HepG2 (cell line): ENCODE measurements at regions not wholly inside any gene's neighbourhood (a gene's known extent, or its start where the extent isn't known, plus 50 kb on each side); places are given as distances from the start of the nearest gene placed in this dataset.

Experiments
- CREB1 ChIP-seq, 2 experiments: fragments of 450-650 bp in 1 of 2; IDR thresholded peaks; 2 replicates each; pipeline ENCODE4 v1.6.1; 2016 to 2017; ENCODE audit warnings: control low read depth in 1 of 2, mild to moderate bottlenecking in 1 of 2, missing compliant biosample characterization in 1 of 2, missing genetic modification characterization in 1 of 2
- HOXA3 ChIP-seq: sonication (generic); formaldehyde crosslinking; IDR thresholded peaks from 2 replicates; pipeline ENCODE4 v1.5.0; 2020; ENCODE audit warnings: missing genetic modification reagents
- KDM5A ChIP-seq: fragments of 200-600 bp; sonication (generic); IDR thresholded peaks from 2 replicates; pipeline ENCODE4 v1.7.0; 2018; ENCODE audit warnings: antibody characterized with exemption, mild to moderate bottlenecking, low read length, borderline replicate concordance
- MIER2 ChIP-seq: IDR thresholded peaks from 2 replicates; pipeline ENCODE4 v1.6.1; 2016; ENCODE audit warnings: missing biosample characterization, missing genetic modification reagents
- MLX ChIP-seq: IDR thresholded peaks from 2 replicates; pipeline ENCODE4 v1.6.1; 2016
- RBM39 ChIP-seq: fragments of 200-400 bp; formaldehyde crosslinking; IDR thresholded peaks from one replicate; pipeline ENCODE4 v1.6.1; 2018; ENCODE audit warnings: antibody characterized with exemption, mild to moderate bottlenecking, low read depth, low read length; ENCODE audit not compliant: poor library complexity, severe bottlenecking
- REL ChIP-seq: sonication (generic); formaldehyde crosslinking; conservative IDR thresholded peaks from 2 replicates; pipeline ENCODE4 v1.8.0; 2022; ENCODE audit warnings: mild to moderate bottlenecking, missing genetic modification reagents, moderate library complexity
- SMAD9 ChIP-seq: sonication (generic); formaldehyde crosslinking; IDR thresholded peaks from 2 replicates; pipeline ENCODE4 v1.5.1; 2020; ENCODE audit warnings: mild to moderate bottlenecking, missing genetic modification reagents
- TMF1 ChIP-seq: sonication (generic); formaldehyde crosslinking; IDR thresholded peaks from 2 replicates; pipeline ENCODE4 v1.8.1; 2022; ENCODE audit warnings: low read depth, missing genetic modification reagents
- ZBTB4 ChIP-seq: sonication (generic); formaldehyde crosslinking; IDR thresholded peaks from 2 replicates; pipeline ENCODE4 v1.4.0; 2020; ENCODE audit warnings: missing genetic modification reagents, mild to moderate bottlenecking, borderline replicate concordance
- ZFP90 ChIP-seq: sonication (generic); formaldehyde crosslinking; IDR thresholded peaks from 2 replicates; pipeline ENCODE4 v1.8.0; 2022; ENCODE audit warnings: missing genetic modification reagents, mild to moderate bottlenecking, inconsistent platforms, borderline replicate concordance
- ZNF235 ChIP-seq: sonication (generic); formaldehyde crosslinking; IDR thresholded peaks from 2 replicates; pipeline ENCODE4 v1.8.1; 2023; ENCODE audit warnings: mild to moderate bottlenecking, missing genetic modification reagents, borderline replicate concordance
- ZNF432 ChIP-seq: sonication (generic); formaldehyde crosslinking; IDR thresholded peaks from 2 replicates; pipeline ENCODE4 v1.5.0; 2020; ENCODE audit warnings: missing genetic modification reagents, mild to moderate bottlenecking, borderline replicate concordance
- ZNF572 ChIP-seq: sonication (generic); formaldehyde crosslinking; IDR thresholded peaks from 2 replicates; pipeline ENCODE4 v1.5.1; 2020; ENCODE audit warnings: mild to moderate bottlenecking, missing genetic modification reagents
- ZNF773 ChIP-seq: sonication (generic); formaldehyde crosslinking; IDR thresholded peaks from 2 replicates; pipeline ENCODE4 v1.4.0; 2020; ENCODE audit warnings: missing genetic modification reagents, borderline replicate concordance
- TF ChIP-seq, protein P1 (sequence below): sonication (generic); formaldehyde crosslinking; IDR thresholded peaks from 2 replicates; pipeline ENCODE4 v1.9.0; 2021; ENCODE audit warnings: missing genetic modification reagents, mild to moderate bottlenecking, borderline replicate concordance
- TF ChIP-seq, protein P2 (sequence below): sonication (generic); formaldehyde crosslinking; IDR thresholded peaks from 2 replicates; pipeline ENCODE4 v1.5.1; 2020; ENCODE audit warnings: mild to moderate bottlenecking, missing genetic modification reagents, borderline replicate concordance

GRCh38 chr19:5403968-5404640, 51.1 kb upstream of the ZNRF4 start (continued):
- TF ChIP-seq, protein P1, sequence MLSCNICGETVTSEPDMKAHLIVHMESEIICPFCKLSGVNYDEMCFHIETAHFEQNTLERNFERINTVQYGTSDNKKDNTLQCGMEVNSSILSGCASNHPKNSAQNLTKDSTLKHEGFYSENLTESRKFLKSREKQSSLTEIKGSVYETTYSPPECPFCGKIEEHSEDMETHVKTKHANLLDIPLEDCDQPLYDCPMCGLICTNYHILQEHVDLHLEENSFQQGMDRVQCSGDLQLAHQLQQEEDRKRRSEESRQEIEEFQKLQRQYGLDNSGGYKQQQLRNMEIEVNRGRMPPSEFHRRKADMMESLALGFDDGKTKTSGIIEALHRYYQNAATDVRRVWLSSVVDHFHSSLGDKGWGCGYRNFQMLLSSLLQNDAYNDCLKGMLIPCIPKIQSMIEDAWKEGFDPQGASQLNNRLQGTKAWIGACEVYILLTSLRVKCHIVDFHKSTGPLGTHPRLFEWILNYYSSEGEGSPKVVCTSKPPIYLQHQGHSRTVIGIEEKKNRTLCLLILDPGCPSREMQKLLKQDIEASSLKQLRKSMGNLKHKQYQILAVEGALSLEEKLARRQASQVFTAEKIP = no peak
- TF ChIP-seq ZBTB4 (CRISPR knock-in tag) = no peak
- TF ChIP-seq ZNF432 (CRISPR knock-in tag) = no peak
- TF ChIP-seq TMF1 = peak; percentile 55; the same call in 1 of the 2 replicates
- peak; percentile 78; the same call in 1 of the 2 replicates for TF ChIP-seq REL (CRISPR knock-in tag)
- TF ChIP-seq ZFP90 (CRISPR knock-in tag) = 0 out of 2 replicates have a peak, but pooled peaks have one; percentile 66
- peak; percentile 57; the same call in 1 of the 2 replicates for TF ChIP-seq MLX
- TF ChIP-seq, protein P2, sequence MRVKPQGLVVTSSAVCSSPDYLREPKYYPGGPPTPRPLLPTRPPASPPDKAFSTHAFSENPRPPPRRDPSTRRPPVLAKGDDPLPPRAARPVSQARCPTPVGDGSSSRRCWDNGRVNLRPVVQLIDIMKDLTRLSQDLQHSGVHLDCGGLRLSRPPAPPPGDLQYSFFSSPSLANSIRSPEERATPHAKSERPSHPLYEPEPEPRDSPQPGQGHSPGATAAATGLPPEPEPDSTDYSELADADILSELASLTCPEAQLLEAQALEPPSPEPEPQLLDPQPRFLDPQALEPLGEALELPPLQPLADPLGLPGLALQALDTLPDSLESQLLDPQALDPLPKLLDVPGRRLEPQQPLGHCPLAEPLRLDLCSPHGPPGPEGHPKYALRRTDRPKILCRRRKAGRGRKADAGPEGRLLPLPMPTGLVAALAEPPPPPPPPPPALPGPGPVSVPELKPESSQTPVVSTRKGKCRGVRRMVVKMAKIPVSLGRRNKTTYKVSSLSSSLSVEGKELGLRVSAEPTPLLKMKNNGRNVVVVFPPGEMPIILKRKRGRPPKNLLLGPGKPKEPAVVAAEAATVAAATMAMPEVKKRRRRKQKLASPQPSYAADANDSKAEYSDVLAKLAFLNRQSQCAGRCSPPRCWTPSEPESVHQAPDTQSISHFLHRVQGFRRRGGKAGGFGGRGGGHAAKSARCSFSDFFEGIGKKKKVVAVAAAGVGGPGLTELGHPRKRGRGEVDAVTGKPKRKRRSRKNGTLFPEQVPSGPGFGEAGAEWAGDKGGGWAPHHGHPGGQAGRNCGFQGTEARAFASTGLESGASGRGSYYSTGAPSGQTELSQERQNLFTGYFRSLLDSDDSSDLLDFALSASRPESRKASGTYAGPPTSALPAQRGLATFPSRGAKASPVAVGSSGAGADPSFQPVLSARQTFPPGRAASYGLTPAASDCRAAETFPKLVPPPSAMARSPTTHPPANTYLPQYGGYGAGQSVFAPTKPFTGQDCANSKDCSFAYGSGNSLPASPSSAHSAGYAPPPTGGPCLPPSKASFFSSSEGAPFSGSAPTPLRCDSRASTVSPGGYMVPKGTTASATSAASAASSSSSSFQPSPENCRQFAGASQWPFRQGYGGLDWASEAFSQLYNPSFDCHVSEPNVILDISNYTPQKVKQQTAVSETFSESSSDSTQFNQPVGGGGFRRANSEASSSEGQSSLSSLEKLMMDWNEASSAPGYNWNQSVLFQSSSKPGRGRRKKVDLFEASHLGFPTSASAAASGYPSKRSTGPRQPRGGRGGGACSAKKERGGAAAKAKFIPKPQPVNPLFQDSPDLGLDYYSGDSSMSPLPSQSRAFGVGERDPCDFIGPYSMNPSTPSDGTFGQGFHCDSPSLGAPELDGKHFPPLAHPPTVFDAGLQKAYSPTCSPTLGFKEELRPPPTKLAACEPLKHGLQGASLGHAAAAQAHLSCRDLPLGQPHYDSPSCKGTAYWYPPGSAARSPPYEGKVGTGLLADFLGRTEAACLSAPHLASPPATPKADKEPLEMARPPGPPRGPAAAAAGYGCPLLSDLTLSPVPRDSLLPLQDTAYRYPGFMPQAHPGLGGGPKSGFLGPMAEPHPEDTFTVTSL (CRISPR knock-in tag) = no peak
- no peak for TF ChIP-seq ZNF235 (CRISPR knock-in tag)
- TF ChIP-seq MIER2 (CRISPR knock-in tag) = peak; percentile 99
- TF ChIP-seq ZNF773 (CRISPR knock-in tag) = peak; percentile 88; the same call in 1 of the 2 replicates
- TF ChIP-seq HOXA3 (CRISPR knock-in tag) = peak; percentile 57
- no peak for TF ChIP-seq RBM39
- no peak for TF ChIP-seq SMAD9
- no peak for TF ChIP-seq ZNF572
- no peak for TF ChIP-seq KDM5A
- no peak for TF ChIP-seq CREB1 (IDR thresholded peaks at IDR 0.05)
- no peak for TF ChIP-seq CREB1 (CRISPR knock-in tag; IDR thresholded peaks at IDR 0.05)
